Hematopoietic multipotent progenitor cell (in vitro differentiated cells): ENCODE measurements at regions not wholly inside any gene's neighbourhood (a gene's known extent, or its start where the extent isn't known, plus 50 kb on each side); places are given as distances from the start of the nearest gene placed in this dataset.

Experiments
- DNase-seq, 3 donors: peaks; one replicate each; pipeline ENCODE4 v3.0.0-alpha.2; 2011 to 2015; ENCODE audit warnings: low read depth in 2 of 3, low spot score in 2 of 3

- no peak for DNase-seq
These were observed 171.0 kb upstream of the CITED2 start for GRCh38 chr6:139545206-139546105.

- no peak for DNase-seq
These were observed 170.2 kb upstream of the CITED2 start for GRCh38 chr6:139544701-139545057.

- DNase-seq: no peak
These were observed 167.9 kb upstream of the CITED2 start for GRCh38 chr6:139542351-139542750.

- no peak for DNase-seq
These were observed 166.4 kb upstream of the CITED2 start for GRCh38 chr6:139540894-139541293.

GRCh38 chr6:139540276-139540675, 165.8 kb upstream of the CITED2 start:
- DNase-seq: peak in 1 of 3 donors; percentile 4

GRCh38 chr6:139539852-139540251, 165.4 kb upstream of the CITED2 start:
- DNase-seq: no peak

GRCh38 chr6:139538366-139538765, 163.9 kb upstream of the CITED2 start:
- DNase-seq: no peak

- DNase-seq: no peak
These were observed 162.5 kb upstream of the CITED2 start for GRCh38 chr6:139536751-139537617.

- DNase-seq: peak in 2 of 3 donors; percentile 5 to 29
These were observed 160.1 kb upstream of the CITED2 start for GRCh38 chr6:139534472-139535115.

GRCh38 chr6:139533573-139534471, 159.4 kb upstream of the CITED2 start:
- DNase-seq: peak in 2 of 3 donors; percentile 26 to 53

- no peak for DNase-seq
These were observed 158.7 kb upstream of the CITED2 start for GRCh38 chr6:139533171-139533570.

- peak in 1 of 3 donors; percentile 7 for DNase-seq
These were observed 157.0 kb upstream of the CITED2 start for GRCh38 chr6:139531148-139532115.

GRCh38 chr6:139530561-139530960, 156.1 kb upstream of the CITED2 start:
- no peak for DNase-seq

GRCh38 chr6:139529420-139529819, 155.0 kb upstream of the CITED2 start:
- no peak for DNase-seq

GRCh38 chr6:139528471-139528870, 154.0 kb upstream of the CITED2 start:
- no peak for DNase-seq

- no peak for DNase-seq
These were observed 151.0 kb upstream of the CITED2 start for GRCh38 chr6:139525415-139525814.

GRCh38 chr6:139523986-139524385, 149.5 kb upstream of the CITED2 start:
- no peak for DNase-seq

- DNase-seq: no peak
These were observed 148.2 kb upstream of the CITED2 start for GRCh38 chr6:139522511-139523220.
